NCI-H1092 treated with DMSO at 0.1 percent for 48 hours (cell line): ENCODE measurements at regions not wholly inside any gene's neighbourhood (a gene's known extent, or its start where the extent isn't known, plus 50 kb on each side); places are given as distances from the start of the nearest gene placed in this dataset.
"Not testable (repeated sequence)": the region's sequence is repeated elsewhere in the genome, so short reads cannot be mapped to it uniquely, and the experiment has no call there.

Source experiments
- DNase-seq: peaks from one replicate; lab custom pipeline; 2025; lab: John Stamatoyannopoulos, UW

DNA sequence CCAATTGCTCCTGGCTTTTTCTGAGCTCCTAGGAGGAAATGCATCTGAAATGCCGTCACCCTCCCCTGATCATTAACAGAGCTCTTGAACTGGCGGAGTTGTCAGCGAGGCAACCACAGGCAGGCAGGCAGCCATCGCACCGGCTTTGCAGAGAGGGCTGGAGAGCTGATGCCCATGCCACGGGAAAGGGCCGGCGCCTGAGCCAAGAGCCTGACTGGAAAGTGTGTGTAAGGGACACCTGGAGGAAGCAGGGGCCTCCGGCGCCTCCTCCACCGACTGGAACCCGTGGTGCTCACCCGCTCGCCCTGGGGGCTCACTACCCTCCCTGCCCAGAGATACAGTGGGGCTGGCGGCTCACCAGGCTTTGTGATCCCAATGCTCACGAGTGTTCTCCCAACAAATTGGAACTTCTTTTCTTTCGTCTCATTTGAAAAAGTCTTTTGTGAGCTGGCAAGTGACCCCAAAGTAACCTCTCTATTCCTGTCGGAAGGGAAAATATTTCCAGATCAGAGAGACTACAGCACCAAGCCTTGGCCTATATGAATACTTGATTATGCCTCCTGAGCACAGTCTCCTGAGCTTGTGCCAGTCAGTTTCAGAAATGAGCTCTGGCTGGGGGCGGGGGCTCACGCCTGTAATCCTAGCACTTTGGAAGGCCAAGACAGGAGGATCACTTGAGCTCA is 97.7 kb upstream of the SLC25A33 start:
- DNase-seq, result no peak

DNA sequence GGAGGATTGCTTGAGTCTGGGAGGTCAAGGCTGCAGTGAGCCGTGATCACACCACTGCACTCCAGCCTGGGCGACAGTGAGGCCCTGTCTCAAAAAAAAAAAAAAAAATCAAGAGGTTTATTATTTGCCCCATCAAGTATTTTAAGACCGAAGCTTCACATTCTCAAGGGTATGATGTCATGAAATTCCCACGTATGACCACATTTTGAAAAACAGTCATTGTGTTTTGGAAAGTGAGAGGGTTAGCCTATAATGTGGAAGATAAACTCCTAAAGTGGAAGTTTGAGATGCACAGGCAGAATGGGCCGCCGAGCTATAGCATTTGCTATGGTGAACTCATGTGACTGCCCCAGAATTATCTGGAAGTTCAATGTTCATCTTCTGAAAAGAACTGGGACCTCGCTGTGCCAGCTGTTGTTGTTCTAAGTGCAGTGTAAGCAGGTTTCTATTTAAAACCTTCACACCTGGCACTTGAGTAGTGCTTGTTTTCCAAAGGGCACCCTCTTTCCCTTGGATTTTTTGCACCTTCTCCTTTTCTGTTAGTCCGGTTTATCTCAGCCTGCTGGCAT is 96.9 kb upstream of the SLC25A33 start:
- DNase-seq, result no peak

DNA sequence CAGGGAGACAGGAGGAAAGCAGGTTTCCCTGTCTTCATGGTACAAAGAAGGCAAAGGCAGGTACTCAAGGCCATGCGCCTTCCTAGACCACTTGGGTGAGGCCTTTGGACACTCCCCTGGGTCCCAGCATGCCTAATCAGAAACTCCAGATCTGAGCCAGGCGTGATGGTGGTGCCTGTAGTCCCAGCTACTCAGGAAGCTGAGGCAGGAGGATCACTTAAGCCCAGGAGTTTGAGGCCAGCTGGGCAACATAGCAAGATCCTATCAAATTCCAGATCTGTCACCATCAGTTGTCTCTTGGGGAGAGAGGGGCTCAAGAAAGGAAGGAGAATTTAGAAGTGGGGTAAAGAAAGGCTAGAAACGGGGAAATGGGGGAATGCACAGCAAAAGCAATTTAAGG is 96.3 kb upstream of the SLC25A33 start:
- DNase-seq, result no peak

DNA sequence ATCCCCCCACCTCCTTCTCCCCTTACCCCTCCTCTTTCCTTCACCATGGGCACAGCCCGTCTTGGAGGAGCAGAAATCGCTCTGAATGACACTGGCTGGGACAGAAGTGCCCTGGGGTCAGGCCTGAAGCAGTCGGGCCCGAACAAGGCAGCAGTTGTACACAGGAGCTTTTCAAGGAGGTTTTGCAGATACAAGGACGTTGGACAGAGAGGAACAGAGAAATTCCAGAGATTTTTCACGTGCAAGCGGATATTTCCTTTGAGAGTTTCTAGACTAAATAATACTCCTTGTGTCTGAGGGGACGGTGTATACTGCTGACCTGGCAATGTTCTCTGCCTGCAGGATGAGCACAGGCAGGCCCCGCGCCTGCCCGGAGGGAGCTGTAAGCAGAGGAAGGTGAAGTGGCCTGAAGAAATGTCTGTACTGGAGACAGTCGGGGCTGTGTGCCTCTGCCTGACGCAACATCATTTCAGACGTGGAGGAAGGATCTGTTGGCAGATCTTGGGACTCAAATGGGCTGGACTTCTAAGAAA is 95.3 kb upstream of the SLC25A33 start:
- no peak for DNase-seq

DNA sequence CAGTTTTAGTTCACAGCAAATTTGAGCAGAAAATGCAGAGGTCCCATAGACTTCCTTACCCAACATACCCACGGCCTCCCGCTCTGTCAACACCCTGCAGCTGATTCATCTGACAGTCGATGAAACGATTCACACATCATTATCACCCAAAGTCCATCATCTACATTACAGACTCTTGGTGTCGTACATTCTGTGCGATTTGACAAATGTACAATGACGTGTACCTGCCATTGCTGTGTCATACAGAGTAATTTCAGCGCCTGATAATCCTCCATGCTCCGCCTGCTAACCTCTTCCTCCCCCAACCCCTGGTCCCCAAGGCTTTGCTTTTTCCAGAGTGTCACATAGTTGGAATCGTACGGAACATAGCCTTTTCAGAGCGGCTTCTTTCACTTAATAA is 94.7 kb upstream of the SLC25A33 start:
- no peak for DNase-seq

DNA sequence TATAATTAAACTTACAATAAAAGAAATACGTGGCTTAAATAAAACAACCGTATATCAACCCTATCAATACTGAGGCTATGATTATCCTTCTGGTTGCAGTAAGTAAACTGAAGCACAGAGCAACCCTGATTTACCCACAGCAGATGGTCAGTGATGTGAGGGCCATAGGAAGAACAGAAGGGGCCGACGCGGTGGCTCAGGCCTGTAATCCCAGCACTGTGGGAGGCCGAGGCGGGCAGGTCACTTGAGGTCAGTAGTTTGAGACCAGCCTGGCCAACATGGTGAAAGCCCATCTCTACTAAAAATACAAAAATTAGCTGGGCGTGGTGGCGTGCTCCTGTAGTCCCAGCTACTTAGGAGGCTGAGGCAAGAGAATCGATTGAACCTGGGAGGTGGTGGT is 94.2 kb upstream of the SLC25A33 start:
- DNase-seq, result not testable (repeated sequence)

DNA sequence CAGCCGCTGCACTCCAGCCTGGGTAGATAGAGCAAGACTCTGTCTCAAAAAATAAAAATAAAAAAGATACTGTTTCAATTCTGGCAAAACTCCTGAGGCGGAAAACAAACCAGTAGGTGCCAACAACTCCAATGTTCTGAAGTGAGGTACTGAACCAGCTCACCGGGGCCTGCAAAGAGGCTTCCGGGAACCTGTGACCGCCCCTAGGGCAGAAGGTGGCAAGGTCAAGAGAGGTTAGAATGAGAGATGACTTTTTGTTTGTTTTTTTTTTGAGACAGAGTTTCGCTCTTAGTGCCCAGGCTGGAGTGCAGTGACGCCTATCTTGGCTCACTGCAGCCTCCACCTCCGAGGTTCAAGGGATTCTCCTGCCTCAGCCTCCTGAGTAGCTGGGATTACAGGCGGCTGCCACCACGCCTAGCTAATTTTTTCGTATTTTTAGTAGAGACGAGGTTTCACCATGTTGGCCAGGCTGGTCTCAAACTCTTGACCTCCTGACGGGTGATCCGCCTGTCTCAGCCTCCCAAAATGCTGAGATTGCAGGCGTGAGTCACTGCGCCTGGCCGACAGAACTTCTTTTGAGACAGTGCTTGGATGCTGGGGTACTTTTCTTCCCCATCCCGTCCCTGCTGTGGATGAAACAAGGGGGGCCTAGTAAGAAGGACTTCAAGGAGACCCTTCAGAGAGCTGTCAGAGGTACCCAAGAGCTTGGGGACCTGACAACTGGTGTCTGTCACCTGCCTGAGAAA is 91.9 kb upstream of the SLC25A33 start:
- DNase-seq, result no peak

DNA sequence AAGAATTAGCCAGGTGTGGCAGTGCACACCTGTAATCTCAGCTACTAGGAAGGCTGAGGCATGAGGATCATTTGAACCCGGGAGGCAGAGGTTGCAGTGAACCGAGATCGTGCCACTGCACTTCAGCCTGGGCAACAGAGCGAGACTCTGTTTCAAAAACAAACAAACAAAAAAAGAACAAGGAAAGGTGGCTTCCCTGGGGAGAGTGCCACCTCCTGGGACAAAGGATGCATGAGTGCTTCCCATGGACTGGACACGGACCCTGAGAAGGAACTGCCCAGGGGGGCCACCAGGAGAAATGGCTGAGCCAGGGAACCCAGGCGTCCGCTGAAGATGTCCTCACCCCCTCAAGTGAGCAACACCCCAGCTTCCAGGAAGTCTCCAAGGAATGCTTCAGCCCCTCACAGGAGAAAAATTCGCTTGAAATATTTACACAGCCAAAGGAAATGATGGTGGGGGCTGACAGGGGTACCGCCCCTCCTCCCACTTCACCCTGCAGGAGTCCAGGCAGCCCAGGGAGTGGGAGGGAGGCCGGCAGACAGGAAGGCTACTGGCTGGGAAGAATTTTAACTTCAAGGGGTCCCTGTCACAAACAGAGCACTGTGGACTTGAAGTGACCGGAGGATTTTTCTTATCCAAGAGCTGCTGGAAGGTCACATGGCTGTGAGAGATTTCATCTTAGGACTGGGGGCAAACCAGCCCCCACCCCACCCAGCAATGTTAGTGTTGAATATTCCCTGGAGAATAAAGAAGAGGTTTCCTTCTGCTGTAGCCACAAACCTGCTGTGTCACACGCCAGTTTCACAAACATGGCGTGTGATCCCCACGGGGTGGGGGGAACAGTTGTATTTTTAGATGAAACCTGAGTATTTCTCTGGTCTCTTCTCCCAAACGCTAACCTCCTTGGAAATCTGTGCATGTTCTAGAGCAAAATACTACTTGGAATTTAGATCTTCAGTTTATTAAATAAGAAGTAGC is 90.8 kb upstream of the SLC25A33 start:
- DNase-seq, result no peak

DNA sequence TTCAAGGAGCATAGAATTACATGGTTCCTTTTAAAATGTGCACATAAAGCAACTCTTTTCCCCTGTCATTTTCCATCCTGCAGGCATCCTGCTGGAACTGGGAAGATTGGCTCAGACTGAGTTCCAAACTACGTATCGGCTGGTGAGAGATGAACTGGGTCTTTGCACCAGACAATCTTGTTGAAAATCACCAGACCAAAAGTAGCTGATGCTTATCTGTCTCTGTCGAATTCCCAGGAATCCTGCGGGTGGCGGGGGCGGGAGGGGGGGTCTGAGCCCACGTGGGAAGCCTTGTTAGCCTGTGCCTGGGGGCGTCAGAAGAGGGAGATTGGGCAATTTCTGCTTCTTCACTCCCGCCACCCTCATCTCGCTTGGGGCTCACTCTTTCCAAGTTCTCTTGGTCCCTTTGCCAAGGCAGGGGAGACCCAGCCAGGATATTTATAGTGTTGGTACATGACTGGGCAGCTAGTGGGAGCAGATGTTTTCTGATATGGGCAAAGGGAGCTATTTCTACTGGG is 90.1 kb upstream of the SLC25A33 start:
- no peak for DNase-seq

DNA sequence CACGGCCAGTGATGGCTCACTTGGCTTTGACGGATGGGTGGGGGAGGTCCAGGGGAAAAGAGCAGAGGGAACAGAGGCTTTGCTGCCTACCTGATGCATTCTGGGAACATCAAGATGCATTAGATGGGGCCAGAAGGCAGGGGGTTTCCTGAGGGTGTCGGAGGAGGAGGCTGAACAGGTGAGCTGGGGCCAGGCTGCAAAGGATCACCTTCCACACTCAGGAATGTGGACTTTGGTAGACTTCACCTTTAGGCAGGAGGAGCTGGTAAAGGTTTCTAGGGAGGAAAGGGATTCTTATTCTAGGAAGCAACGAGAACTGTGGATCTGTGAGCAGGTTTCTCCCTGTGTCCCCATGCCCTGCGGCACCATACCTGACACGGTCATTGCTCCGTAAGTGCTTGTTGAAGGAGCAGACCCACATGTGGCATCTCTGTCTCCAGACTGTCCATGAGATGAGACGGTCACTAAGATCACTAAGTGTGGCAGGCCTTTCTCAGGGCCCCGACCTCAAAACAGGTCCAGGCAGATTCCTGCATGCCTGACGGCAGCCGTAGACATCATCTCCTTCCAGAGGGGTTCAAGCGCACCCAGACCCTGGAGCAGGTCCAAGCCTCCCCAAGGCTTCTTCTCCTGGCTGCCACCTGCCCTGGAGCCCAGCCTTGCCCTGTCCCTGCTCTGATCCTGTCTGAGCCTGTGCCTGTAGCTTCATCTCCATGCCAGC is 89.1 kb upstream of the SLC25A33 start:
- no peak for DNase-seq

DNA sequence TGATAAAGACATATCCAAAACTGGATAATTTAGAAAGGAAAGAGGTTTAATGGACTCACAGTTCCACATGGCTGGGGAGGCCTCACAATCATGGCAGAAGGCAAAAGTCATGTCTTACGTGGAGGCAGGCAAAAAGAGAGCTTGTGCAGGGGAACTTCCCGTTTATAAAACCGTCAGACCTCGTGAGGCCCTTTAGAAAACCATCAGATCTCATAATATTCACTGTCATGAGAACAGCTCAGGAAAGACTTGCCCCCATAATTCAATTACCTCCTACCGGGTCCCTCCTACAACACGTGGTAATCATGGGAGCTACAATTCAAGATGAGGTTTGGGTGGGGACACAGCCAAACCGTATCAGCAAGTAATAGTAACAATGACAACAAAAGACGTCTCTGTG is 88.2 kb upstream of the SLC25A33 start:
- DNase-seq, result no peak

DNA sequence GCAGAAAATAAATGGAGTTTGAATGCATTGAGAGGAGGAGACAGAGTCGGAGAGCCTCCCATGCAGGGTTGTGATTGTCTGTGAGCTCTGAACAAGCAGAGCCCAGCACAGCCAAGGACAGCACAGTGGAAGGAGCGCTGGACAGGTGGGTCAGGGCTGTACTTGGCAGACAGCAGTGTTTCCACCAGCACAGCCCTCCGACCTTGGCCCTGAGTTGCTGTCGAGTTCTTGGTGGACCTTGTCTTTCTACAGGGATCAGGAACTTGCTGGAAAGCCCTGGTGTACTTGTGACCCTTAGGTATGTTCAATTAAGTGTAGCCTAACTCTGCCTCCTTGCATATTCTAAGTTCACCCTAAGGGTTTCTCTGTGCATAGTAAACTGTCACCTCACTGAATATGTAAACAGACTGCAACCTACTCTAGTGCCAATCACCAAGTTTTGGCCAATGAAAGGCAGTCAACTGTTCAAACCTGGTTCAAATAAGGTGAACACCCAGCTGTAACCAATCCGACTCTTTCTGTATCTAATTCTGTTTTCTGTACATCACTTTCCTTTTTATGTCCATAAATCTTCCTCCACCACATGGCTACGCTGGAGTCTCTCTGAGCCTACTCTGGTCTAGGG is 86.6 kb upstream of the SLC25A33 start:
- DNase-seq, result no peak

DNA sequence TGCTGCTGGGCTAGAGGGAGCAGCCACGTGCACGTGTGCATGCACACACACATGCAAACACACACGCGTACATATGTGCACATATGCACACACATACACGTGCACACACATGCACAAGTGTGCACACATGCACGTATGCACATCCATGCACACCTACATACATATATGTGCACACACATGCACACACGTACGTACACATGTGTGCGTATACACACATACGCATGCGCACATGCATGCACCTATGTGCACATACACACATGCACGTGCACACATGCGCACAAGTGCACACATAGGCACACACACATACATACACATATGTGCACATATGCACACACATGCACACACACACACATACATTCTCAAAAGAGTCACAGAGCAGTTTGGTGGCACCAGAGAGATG is 85.9 kb upstream of the SLC25A33 start:
- no peak for DNase-seq

DNA sequence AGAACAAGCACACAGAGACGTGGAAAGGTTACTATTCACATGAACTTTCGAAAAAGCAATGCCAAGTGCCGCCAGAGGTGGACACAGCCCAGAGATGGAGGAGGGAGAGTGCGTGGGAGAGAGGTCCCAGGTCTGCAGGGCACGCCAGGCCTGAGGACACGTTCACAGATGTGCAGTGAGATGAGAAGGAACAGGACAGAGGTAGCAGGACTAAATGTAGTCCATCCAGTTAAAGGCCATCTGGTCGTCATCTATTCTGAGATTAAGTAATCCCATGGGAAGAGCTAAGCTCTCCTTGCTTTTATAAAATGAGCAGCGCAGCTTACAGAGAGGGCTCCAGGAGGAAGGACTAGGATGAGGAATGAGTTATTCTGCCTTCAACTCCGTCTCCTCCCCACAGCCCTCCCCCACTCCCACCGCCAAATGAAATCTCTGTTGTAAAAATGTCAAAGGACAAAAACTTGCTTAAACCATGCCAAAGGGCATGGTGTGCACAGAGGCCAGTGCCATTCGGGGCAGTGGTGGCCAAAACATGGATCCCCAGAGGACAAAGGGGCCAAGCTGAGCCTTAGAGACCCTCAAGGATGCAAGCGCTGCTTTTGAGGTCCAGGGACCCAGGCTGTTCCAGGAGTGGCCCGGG is 85.4 kb upstream of the SLC25A33 start:
- DNase-seq, result no peak

DNA sequence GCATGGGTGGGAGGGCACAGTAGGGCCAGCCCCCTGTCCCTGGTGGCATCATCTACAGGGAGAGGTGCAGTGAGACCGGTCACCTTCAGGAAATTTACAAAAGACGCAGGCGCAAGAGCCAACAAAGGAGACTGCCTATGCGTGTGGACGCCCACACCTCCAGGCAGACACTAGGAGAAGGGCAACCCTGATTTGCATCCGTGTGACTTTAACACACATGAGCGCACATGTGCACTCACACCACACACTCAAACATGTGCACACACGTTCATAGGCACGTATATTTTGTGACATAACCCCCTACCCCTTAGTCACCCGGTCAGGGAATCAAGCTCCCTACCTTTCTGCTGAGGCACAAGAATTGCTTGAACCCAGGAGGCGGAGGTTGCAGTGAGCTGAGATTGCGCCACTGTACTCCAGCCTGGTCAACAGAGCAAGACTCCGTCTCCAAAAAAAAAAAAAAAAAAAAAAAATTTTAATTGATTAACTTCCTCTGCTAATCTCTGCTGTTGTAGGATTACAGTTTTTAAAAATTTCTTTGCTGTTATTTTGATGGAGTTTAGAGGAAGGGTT is 84.7 kb upstream of the SLC25A33 start:
- DNase-seq, result no peak

DNA sequence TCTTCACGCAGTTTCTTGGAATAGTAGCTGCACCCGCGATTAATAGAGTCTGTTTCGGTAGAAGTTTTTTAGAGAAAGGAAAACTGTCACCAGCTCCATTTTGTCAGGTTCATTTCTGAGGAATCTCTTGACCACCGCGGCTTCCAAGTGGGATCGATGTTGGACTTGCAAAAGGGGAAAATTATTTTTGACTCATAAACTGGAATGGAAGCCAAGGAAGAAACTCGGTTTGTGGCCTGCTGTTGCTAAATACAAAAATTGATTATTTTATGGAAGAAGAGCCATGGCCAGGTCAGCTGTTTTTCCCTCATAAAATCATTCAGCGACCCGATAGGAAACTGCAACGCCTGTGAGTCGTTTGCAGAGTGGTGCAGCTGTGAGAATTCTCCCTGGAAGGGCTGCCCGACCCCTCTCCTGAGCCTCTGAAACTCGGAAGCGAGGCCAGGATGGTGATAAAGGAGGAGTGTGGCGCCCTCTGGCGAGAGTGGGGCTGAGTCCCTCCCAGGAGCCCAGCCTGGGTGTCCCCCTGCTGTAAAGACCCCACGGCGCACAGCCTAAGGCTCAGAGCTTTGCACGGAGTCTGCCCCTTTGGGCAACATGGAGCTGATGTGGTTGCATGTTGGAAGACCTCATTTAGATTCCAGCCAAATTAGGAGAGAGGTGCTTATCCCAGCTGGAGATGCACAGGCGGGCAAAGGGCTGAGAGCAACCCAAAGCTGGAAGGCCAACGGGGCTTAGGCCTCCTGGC is 83.6 kb upstream of the SLC25A33 start:
- DNase-seq, result peak; percentile 31

DNA sequence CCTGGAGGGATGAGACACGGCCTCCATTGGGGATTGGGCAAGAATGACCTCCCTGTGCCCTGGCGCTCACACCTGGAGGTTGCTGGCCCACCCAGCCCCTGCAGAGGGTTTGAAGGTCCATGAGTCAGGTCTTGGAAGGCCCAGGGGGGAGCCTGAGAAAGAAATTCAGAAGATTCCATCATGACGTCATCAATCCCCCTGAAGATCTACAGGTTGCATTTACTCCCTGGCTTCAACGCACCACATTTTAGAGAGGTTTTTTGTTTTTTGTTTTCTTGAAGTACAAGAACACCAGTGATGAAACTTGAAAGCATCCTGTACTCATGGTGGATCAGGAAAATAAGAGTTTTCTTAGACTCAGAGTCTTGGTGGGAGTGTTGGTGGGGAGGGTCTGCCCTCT is 82.4 kb upstream of the SLC25A33 start:
- no peak for DNase-seq

DNA sequence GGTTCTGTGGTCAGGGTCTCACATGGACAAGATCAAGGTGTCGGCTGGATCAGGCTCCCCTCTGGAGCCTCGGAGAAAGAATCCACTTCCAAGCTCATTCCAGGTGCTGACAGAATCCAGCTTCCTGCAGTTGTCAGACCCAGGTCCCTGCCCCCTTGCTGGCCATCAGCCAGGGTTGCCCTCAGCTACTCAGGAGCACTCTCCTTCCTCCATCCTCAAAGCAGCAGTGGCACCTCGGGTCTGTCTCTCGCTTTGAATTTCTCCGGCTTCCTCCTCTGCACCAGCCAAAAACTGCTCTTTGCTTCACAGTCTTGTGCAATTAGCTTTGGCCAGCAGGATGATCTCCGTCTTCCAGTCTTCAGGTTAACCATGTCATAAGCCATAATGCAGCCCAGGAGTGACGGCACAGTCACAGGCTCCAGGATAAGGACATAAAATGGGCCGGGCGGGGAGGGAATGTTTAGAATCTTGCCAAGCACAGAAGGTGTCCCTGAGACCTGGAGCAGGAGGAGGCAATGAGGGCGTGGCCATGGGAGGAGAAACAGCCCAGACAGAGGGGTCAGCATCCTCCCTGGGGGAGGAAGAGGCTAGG is 79.4 kb upstream of the SLC25A33 start:
- DNase-seq, result no peak

DNA sequence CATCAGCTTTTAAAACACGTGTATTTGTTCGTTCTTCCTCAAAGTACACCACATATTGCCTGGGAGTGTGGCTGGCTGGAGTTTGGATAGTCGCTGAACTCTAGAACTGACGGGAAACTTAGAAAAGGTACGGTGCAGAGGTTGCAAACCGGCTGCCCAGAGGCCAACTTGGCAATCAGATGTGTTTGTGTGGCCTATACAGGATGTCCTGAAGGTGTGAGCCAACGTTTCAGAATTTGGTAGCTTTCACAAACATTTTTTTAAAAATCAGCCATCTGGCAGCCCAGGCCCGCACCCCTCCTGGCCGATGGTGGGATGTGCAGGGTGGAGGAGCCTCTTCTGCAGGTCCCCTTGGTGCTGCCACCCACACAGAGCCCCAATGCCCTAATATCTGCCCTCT is 73.6 kb upstream of the SLC25A33 start:
- no peak for DNase-seq
